HG03521 (cell line): ENCODE measurements at regions not wholly inside any gene's neighbourhood (a gene's known extent, or its start where the extent isn't known, plus 50 kb on each side); places are given as distances from the start of the nearest gene placed in this dataset.

Experiments
- ATAC-seq: cut with Tn5 transposase; IDR thresholded peaks from one replicate; pipeline ENCODE4 v1.9.1; 2021; ENCODE audit warnings: mild to moderate bottlenecking, moderate library complexity; ENCODE audit not compliant: unreplicated experiment

GRCh38 chr5:120738568-120738967 is 274.5 kb downstream of the PRR16 start:
- ATAC-seq, result no peak

GRCh38 chr5:120740989-120741388 is 276.9 kb downstream of the PRR16 start:
- no peak for ATAC-seq

- ATAC-seq, result no peak
These were observed 284.4 kb downstream of the PRR16 start for GRCh38 chr5:120748474-120748873.

- no peak for ATAC-seq
These were observed 285.6 kb downstream of the PRR16 start for GRCh38 chr5:120749737-120750136.

GRCh38 chr5:120759587-120759986 is 295.5 kb downstream of the PRR16 start:
- no peak for ATAC-seq

- no peak for ATAC-seq
These were observed 297.9 kb downstream of the PRR16 start for GRCh38 chr5:120761986-120762385.

GRCh38 chr5:120765189-120765588 is 301.1 kb downstream of the PRR16 start:
- ATAC-seq, result no peak

GRCh38 chr5:120767178-120767820 is 303.2 kb downstream of the PRR16 start:
- ATAC-seq, result no peak

- no peak for ATAC-seq
These were observed 305.3 kb downstream of the PRR16 start for GRCh38 chr5:120769312-120769872.

GRCh38 chr5:120771202-120771601 is 307.1 kb downstream of the PRR16 start:
- ATAC-seq, result no peak

- ATAC-seq, result no peak
These were observed 314.7 kb downstream of the PRR16 start for GRCh38 chr5:120778491-120779484.

- ATAC-seq, result no peak
These were observed 315.6 kb downstream of the PRR16 start for GRCh38 chr5:120779674-120780073.

GRCh38 chr5:120788481-120788880 is 324.4 kb downstream of the PRR16 start:
- ATAC-seq, result no peak

- ATAC-seq, result no peak
These were observed 325.8 kb downstream of the PRR16 start for GRCh38 chr5:120789918-120790317.

- no peak for ATAC-seq
These were observed 326.2 kb downstream of the PRR16 start for GRCh38 chr5:120790339-120790738.

GRCh38 chr5:120792477-120792876 is 328.4 kb downstream of the PRR16 start:
- ATAC-seq, result no peak

- no peak for ATAC-seq
These were observed 330.0 kb downstream of the PRR16 start for GRCh38 chr5:120794121-120794520.

GRCh38 chr5:120803282-120803681 is 339.2 kb downstream of the PRR16 start:
- no peak for ATAC-seq

GRCh38 chr5:120805131-120805530 is 341.0 kb downstream of the PRR16 start:
- no peak for ATAC-seq

- ATAC-seq, result no peak
These were observed 342.1 kb downstream of the PRR16 start for GRCh38 chr5:120806202-120806601.

- no peak for ATAC-seq
These were observed 344.0 kb downstream of the PRR16 start for GRCh38 chr5:120808135-120808534.

- no peak for ATAC-seq
These were observed 344.5 kb downstream of the PRR16 start for GRCh38 chr5:120808606-120809005.
